Retinal pigment epithelial cell (primary cell): ENCODE measurements at regions not wholly inside any gene's neighbourhood (a gene's known extent, or its start where the extent isn't known, plus 50 kb on each side); places are given as distances from the start of the nearest gene placed in this dataset.

ENCODE experiments used
- DNase-seq: peaks from one replicate; pipeline ENCODE4 v3.0.0-alpha.2; 2010; ENCODE audit warnings: low read depth
- H3K4me3 ChIP-seq: 2 replicates; pipeline ENCODE4 v1.5.1; 2011; ENCODE audit warnings: mild to moderate bottlenecking, low read length, control low read depth, moderate library complexity
- CTCF ChIP-seq: conservative IDR thresholded peaks from 2 replicates; pipeline ENCODE4 v1.5.1; 2011; ENCODE audit warnings: low read depth, low read length, control low read depth, inconsistent platforms

DNA sequence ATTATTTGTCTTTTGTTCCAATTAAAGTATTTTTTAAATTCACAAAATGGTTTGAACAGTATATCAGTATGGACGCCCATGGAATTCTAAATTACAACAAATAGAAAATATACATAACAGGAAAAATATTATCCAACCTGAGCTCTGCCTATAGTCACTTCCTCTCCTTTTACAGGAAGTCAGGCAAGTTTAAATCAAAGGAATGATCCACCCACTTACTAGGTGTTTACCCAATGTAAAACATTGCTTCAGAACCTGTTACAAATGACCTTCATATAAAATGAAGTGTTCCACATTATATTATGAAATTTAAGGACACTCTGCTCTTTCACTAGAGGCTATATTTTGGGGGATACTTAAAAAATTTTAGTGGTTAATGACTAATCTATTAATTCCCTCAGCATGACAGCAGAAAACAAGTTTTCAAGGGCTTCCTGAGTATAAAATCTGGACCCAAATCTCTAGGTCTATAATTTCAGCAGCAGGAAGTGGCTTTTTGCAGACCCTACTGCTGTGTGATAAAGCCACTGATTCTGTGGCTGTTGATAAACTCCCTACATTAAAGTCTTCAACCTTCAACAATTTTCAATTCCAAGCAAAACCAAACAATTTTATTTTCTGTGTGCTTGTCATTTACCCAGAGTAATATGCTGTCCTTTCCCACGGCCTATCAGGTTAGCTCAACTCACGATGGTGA lies 722.6 kb downstream of the GATA3 start:
- TF ChIP-seq CTCF, result no peak
- DNase-seq, result no peak
- no peak overlapping the region for H3K4me3 ChIP-seq

DNA sequence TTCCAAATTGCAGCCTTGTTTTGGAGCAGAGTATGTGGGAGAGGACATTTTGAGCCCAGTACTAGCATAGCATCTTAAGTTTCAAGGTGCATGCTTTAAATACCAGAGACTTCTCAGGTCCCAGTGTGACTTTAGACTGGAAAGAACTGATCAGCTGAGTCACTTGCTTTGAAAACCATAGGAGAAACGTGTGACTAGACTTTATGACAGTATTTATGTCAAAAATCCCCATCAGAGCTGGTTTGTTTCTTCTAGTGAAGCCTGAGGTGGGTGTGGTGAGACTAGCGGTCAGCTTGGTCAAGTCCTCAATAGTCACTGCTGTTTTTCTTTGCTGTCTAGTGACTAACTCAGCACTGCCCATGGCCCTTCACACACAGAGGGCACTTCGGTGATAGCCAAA lies 724.2 kb downstream of the GATA3 start:
- DNase-seq, result no peak
- no peak for TF ChIP-seq CTCF
- no peak overlapping the region for H3K4me3 ChIP-seq

GRCh38 chr10:8787649-8788048 lies 733.2 kb downstream of the GATA3 start:
- no peak for TF ChIP-seq CTCF
- H3K4me3 ChIP-seq, result no peak overlapping the region
- DNase-seq, result no peak

GRCh38 chr10:8790390-8790789 lies 735.9 kb downstream of the GATA3 start:
- no peak overlapping the region for H3K4me3 ChIP-seq
- TF ChIP-seq CTCF, result no peak
- DNase-seq, result no peak

GRCh38 chr10:8794860-8795259 lies 740.4 kb downstream of the GATA3 start:
- no peak for DNase-seq
- no peak for TF ChIP-seq CTCF
- H3K4me3 ChIP-seq, result no peak overlapping the region

- no peak for TF ChIP-seq CTCF
- DNase-seq, result no peak
These were observed 745.9 kb downstream of the GATA3 start for GRCh38 chr10:8800426-8800825.

DNA sequence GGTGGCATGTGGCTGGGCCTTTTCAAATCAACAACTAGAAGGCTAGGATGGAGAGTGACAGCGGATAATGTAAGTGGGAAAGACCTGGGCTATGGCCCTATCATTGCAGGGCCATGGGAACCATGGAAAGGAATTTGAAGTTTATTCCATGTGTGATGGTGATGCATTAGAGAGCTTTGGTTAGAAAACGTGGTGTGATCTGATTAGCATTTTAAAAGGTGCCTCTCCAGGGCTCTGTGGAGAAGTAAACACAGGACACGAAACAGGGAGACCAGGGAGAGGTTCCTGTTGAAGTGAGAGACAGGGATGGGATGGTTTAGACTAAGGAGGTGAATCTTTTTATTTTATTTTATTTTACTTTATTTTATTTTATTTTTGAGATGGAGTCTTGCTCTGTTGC lies 749.5 kb downstream of the GATA3 start:
- DNase-seq, result no peak
- no peak overlapping the region for H3K4me3 ChIP-seq
- no peak for TF ChIP-seq CTCF

More at GRCh38 chr10:8800426-8800825, 745.9 kb downstream of the GATA3 start:
- H3K4me3 ChIP-seq, result no peak overlapping the region
